GM12873 (cell line): ENCODE measurements at regions not wholly inside any gene's neighbourhood (a gene's known extent, or its start where the extent isn't known, plus 50 kb on each side); places are given as distances from the start of the nearest gene placed in this dataset.

Source experiments
- TF ChIP-seq, protein P1 (sequence below): IDR thresholded peaks from 2 replicates; pipeline ENCODE4 v1.5.1; 2012; ENCODE audit warnings: low read depth, mild to moderate bottlenecking, moderate library complexity, low read length, control low read depth; ENCODE audit not compliant: insufficient read depth; ENCODE audit errors: missing control alignments

DNA sequence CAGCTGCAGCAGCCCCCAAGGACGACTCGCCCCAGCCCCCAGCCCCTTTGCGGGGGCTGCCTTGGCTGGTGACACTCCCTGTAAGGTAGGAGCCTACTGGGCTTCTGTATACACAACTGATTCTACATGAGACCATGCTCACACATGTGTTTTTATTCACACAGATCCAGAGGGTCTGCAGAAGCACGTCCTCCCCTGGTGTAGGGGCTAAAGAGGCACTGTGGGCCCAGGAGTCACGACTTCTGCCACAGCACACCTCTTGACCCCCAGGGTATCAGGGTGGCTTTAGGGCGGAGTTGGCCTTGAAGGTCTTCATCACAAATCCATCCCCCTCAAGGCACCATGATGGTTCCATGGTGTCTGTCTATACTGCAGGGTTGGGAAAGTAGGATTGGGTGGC lies 931.2 kb downstream of the TBC1D22A start:
- TF ChIP-seq, protein P1, sequence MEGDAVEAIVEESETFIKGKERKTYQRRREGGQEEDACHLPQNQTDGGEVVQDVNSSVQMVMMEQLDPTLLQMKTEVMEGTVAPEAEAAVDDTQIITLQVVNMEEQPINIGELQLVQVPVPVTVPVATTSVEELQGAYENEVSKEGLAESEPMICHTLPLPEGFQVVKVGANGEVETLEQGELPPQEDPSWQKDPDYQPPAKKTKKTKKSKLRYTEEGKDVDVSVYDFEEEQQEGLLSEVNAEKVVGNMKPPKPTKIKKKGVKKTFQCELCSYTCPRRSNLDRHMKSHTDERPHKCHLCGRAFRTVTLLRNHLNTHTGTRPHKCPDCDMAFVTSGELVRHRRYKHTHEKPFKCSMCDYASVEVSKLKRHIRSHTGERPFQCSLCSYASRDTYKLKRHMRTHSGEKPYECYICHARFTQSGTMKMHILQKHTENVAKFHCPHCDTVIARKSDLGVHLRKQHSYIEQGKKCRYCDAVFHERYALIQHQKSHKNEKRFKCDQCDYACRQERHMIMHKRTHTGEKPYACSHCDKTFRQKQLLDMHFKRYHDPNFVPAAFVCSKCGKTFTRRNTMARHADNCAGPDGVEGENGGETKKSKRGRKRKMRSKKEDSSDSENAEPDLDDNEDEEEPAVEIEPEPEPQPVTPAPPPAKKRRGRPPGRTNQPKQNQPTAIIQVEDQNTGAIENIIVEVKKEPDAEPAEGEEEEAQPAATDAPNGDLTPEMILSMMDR: no peak

DNA sequence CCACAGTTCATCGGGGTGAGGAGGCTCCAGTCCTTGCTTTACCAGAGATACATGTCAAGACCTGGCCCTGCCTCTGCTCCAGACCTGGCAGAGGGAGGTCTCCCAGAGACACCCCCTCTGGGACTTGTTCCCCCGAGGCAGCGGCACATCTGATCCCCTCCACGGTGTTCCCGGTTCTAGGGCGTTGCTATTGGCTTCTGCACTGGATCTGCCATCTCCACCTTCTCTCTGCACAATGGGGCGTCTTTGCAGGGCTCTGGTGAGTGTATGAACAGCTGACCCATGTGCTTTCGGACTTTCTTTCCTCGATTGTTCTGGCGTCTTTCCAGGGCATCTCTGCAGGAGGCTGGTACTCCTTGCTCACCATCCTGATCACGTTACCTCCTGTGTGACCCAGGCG lies 930.4 kb downstream of the TBC1D22A start:
- TF ChIP-seq, protein P1: no peak

DNA sequence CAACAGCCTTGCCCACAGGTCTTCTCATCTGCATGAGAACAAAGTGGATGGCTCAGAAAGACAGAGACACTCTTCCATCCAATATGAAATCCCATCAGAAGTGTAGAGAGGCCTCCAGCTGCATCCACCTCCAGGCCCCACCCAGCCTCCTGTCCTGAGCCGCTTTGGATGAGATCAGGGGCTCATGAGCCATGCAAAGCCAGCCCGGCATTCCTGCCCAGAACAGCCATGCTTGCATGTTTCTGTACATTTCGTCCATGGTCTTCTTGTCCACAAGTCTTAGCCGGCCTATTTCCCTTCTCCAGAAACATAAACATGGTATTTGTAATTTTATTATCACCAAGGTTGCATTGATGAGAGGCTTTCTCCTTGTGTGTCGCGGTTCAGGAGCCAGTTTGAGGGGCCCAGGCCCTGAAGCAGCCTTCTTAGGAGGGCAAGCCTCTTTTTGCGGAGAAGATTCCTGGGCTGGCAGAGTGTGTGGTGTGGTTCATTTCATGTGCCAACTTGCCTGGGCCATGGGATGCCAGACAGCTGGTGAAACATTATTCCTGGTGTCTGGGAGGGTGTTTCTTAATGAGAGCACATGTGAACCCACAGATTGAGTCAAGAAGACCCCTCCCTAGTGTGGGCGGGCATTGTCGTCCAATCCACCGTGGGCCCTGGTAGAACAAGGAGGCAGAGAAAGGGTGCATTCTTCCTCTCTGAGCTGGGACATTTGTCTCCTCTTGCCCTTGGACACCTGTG lies 928.9 kb downstream of the TBC1D22A start:
- TF ChIP-seq, protein P1: no peak

DNA sequence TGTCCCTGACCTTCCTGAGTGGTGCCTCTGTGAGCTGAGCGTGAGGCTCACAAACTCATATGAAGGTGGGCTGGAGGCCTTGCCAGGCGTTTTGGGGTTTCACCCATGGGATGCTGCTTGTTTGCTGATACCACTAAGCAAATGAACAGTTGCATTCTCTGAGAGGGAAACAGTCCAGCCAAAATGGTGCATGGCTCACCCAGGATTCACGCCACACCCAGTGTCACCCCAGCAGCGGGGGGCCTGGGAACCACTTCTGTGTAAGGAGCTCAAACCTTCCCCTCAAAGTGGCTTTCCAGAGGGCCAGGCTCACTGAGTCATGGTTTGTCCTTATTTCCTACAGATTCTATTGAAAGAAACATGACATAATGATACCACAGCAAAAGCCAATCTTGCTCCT lies 928.1 kb downstream of the TBC1D22A start:
- TF ChIP-seq, protein P1: no peak

DNA sequence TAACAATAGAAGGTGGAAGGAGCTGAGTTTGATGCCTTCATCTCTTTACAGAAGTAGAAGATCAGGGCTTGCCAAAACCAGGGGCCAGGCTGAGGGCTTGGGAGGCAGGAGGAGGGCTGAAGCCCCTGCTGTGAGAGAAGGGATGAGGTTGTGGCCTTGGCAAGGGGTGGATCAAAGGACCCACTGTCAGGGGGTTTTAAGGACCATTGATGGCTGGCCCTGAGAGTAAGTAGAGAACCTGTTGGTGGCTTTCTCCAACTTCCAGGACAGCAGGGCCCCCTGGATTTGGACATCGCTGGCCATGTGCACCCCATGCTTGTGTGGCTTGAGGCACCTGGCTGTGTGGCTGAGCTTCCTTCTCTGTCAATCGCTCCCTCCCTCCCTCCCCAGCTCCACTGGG lies 927.7 kb downstream of the TBC1D22A start:
- TF ChIP-seq, protein P1: no peak

DNA sequence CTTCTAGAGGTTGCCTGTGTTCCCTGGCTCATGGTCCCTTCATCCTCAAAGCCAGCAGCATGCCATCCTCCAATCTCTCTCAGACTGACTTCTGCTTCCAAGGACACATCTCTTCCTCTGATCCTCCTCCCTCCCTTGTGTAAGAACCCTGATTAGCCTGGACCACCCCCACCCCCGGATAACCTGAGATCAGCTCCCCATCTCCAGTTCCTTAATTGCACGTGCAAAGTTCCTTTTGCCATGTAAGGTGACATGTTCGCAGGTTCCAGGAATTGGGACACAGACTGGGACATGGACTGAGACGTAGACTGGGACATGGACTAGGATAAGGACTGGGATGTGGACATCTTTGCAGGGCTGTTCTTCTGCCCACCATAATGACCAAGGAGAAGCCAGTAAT lies 925.3 kb downstream of the TBC1D22A start:
- TF ChIP-seq, protein P1: no peak

DNA sequence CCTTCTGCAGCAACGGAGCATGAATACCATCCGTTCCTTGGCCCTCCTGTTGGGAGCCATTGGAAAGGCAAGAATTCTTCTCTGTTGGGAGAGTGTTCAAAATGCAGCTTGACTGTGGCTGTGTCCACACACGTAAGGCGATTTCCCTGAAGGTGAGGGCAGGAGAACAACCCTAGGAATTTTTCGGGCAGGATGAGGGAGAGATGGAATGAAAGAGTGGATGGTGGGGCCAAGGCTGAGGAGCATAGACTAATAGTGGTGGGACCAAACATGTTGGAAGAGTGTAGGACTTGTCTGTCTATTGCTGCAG lies 924.9 kb downstream of the TBC1D22A start:
- TF ChIP-seq, protein P1: no peak
